ENCODE measurements at regions not wholly inside any gene's neighbourhood (a gene's known extent, or its start where the extent isn't known, plus 50 kb on each side); places are given as distances from the start of the nearest gene placed in this dataset.

- TF ChIP-seq LEF1 (IDR thresholded peaks at IDR 0.05; ENCODE audit: borderline replicate concordance), result no peak
- no peak for TF ChIP-seq PKNOX1 (IDR thresholded peaks at IDR 0.05)
- no peak for TF ChIP-seq TARDBP (IDR thresholded peaks at IDR 0.05)
- TF ChIP-seq L3MBTL2 (conservative IDR thresholded peaks at IDR 0.05), result no peak
- TF ChIP-seq ZNF384 (IDR thresholded peaks at IDR 0.05), result no peak
- TF ChIP-seq ELF4 (IDR thresholded peaks at IDR 0.05), result no peak
- TF ChIP-seq HDGF (IDR thresholded peaks at IDR 0.05; ENCODE audit: borderline replicate concordance), result no peak
- no peak for TF ChIP-seq BHLHE40 (IDR thresholded peaks at IDR 0.05; ENCODE audit: borderline replicate concordance)
- no peak for TF ChIP-seq NFRKB (IDR thresholded peaks at IDR 0.05)
- TF ChIP-seq CTBP1 (IDR thresholded peaks at IDR 0.05; ENCODE audit: borderline replicate concordance), result no peak
- TF ChIP-seq ARNT (IDR thresholded peaks at IDR 0.05), result no peak
- TF ChIP-seq SUZ12 (IDR thresholded peaks at IDR 0.05), result no peak
- TF ChIP-seq FOXK2 (IDR thresholded peaks at IDR 0.05), result no peak
- ChIA-PET POLR2A (no interaction called here), CTCF (no interaction called here)
- DNase-seq (ENCODE audit: extremely low spot score), result no peak
Measured at GRCh38 chr2:407630-408029, 119.7 kb upstream of the ALKAL2 start.

GRCh38 chr2:406876-407275 is 119.0 kb upstream of the ALKAL2 start:
- TF ChIP-seq FOXM1 (IDR thresholded peaks at IDR 0.05; ENCODE audit: borderline replicate concordance) (no peak), LEF1 (IDR thresholded peaks at IDR 0.05; ENCODE audit: borderline replicate concordance) (no peak), L3MBTL2 (conservative IDR thresholded peaks at IDR 0.05) (no peak), TARDBP (IDR thresholded peaks at IDR 0.05) (no peak), FOXK2 (IDR thresholded peaks at IDR 0.05) (no peak), FOXA1 (IDR thresholded peaks at IDR 0.05) (no peak), ZNF384 (IDR thresholded peaks at IDR 0.05) (no peak), BHLHE40 (IDR thresholded peaks at IDR 0.05; ENCODE audit: borderline replicate concordance) (no peak), ELF4 (IDR thresholded peaks at IDR 0.05) (no peak), SP1 (IDR thresholded peaks at IDR 0.05) (no peak), NFRKB (IDR thresholded peaks at IDR 0.05) (no peak), SUZ12 (IDR thresholded peaks at IDR 0.05) (no peak), HDGF (IDR thresholded peaks at IDR 0.05; ENCODE audit: borderline replicate concordance) (no peak)
- no peak for DNase-seq (ENCODE audit: extremely low spot score)
- POLR2A ChIA-PET, result no interaction called here
- CTCF ChIA-PET, result no interaction called here

GRCh38 chr2:406231-406630 is 118.3 kb upstream of the ALKAL2 start:
- ChIA-PET CTCF (no interaction called here), POLR2A (no interaction called here)
- no peak for DNase-seq (ENCODE audit: extremely low spot score)
- TF ChIP-seq TARDBP (IDR thresholded peaks at IDR 0.05), result no peak
- TF ChIP-seq BHLHE40 (IDR thresholded peaks at IDR 0.05; ENCODE audit: borderline replicate concordance), result no peak
- no peak for TF ChIP-seq NFRKB (IDR thresholded peaks at IDR 0.05)
- TF ChIP-seq FOXA1 (IDR thresholded peaks at IDR 0.05), result no peak
- TF ChIP-seq FOXM1 (IDR thresholded peaks at IDR 0.05; ENCODE audit: borderline replicate concordance), result no peak
- no peak for TF ChIP-seq CTBP1 (IDR thresholded peaks at IDR 0.05; ENCODE audit: borderline replicate concordance)
- no peak for TF ChIP-seq ELF4 (IDR thresholded peaks at IDR 0.05)
- TF ChIP-seq ZNF384 (IDR thresholded peaks at IDR 0.05), result no peak
- TF ChIP-seq ARNT (IDR thresholded peaks at IDR 0.05), result no peak
- TF ChIP-seq SUZ12 (IDR thresholded peaks at IDR 0.05), result no peak

- DNase-seq (ENCODE audit: extremely low spot score), result no peak
- TF ChIP-seq ARNT (IDR thresholded peaks at IDR 0.05), result no peak
- TF ChIP-seq HDGF (IDR thresholded peaks at IDR 0.05; ENCODE audit: borderline replicate concordance), result no peak
- no peak for TF ChIP-seq NFRKB (IDR thresholded peaks at IDR 0.05)
- TF ChIP-seq FOXK2 (IDR thresholded peaks at IDR 0.05), result no peak
- no peak for TF ChIP-seq SUZ12 (IDR thresholded peaks at IDR 0.05)
- no peak for TF ChIP-seq ELF4 (IDR thresholded peaks at IDR 0.05)
- TF ChIP-seq PKNOX1 (IDR thresholded peaks at IDR 0.05), result no peak
- TF ChIP-seq TARDBP (IDR thresholded peaks at IDR 0.05), result no peak
- CTCF ChIA-PET, result no interaction called here
- POLR2A ChIA-PET, result no interaction called here
Measured at GRCh38 chr2:404581-404980, 116.7 kb upstream of the ALKAL2 start.

- POLR2A ChIA-PET, result no interaction called here
- CTCF ChIA-PET, result no interaction called here
- no peak for TF ChIP-seq CTBP1 (IDR thresholded peaks at IDR 0.05; ENCODE audit: borderline replicate concordance)
- no peak for TF ChIP-seq ARNT (IDR thresholded peaks at IDR 0.05)
- no peak for TF ChIP-seq FOXA1 (IDR thresholded peaks at IDR 0.05)
- no peak for TF ChIP-seq FOXK2 (IDR thresholded peaks at IDR 0.05)
- TF ChIP-seq SUZ12 (IDR thresholded peaks at IDR 0.05), result no peak
Measured at GRCh38 chr2:403682-404081, 115.8 kb upstream of the ALKAL2 start.

GRCh38 chr2:402721-403120 is 114.8 kb upstream of the ALKAL2 start:
- no peak for TF ChIP-seq ZNF384 (IDR thresholded peaks at IDR 0.05)
- CTCF ChIA-PET, result no interaction called here
- POLR2A ChIA-PET, result no interaction called here
- no peak for DNase-seq (ENCODE audit: extremely low spot score)

More at GRCh38 chr2:403682-404081, 115.8 kb upstream of the ALKAL2 start:
- DNase-seq (ENCODE audit: extremely low spot score), result no peak

GRCh38 chr2:402206-402605 is 114.3 kb upstream of the ALKAL2 start:
- CTCF ChIA-PET, result no interaction called here
- DNase-seq (ENCODE audit: extremely low spot score), result no peak
- no peak for TF ChIP-seq FOXA1 (IDR thresholded peaks at IDR 0.05)
- POLR2A ChIA-PET, result no interaction called here

- TF ChIP-seq ELF4 (IDR thresholded peaks at IDR 0.05), result no peak
- no peak for TF ChIP-seq FOXA1 (IDR thresholded peaks at IDR 0.05)
- TF ChIP-seq NFRKB (IDR thresholded peaks at IDR 0.05), result no peak
- no peak for TF ChIP-seq FOXM1 (IDR thresholded peaks at IDR 0.05; ENCODE audit: borderline replicate concordance)
- no peak for TF ChIP-seq ZNF384 (IDR thresholded peaks at IDR 0.05)
- no peak for TF ChIP-seq FOXK2 (IDR thresholded peaks at IDR 0.05)
- TF ChIP-seq CTBP1 (IDR thresholded peaks at IDR 0.05; ENCODE audit: borderline replicate concordance), result no peak
- no peak for TF ChIP-seq ARNT (IDR thresholded peaks at IDR 0.05)
- TF ChIP-seq SUZ12 (IDR thresholded peaks at IDR 0.05), result no peak
- no peak for TF ChIP-seq TARDBP (IDR thresholded peaks at IDR 0.05)
- no peak for TF ChIP-seq L3MBTL2 (conservative IDR thresholded peaks at IDR 0.05)
- TF ChIP-seq PKNOX1 (IDR thresholded peaks at IDR 0.05), result no peak
- no peak for DNase-seq (ENCODE audit: extremely low spot score)
- ChIA-PET CTCF (no interaction called here), POLR2A (no interaction called here)
Measured at GRCh38 chr2:401019-401679, 113.3 kb upstream of the ALKAL2 start.

Data from HEK293T (cell line).